ENCODE measurements at regions not wholly inside any gene's neighbourhood (a gene's known extent, or its start where the extent isn't known, plus 50 kb on each side); places are given as distances from the start of the nearest gene placed in this dataset.
A peak's percentile ranks its signal among the peaks of the same experiment; 100 is the strongest.

- TF ChIP-seq CTCF (IDR thresholded peaks at IDR 0.05) (peak in 1 of 6 experiments; percentile 39), POLR2A (IDR thresholded peaks at IDR 0.05) (no peak)
These were observed 846.7 kb downstream of the TMEM121 start for GRCh38 chr14:106372870-106373652.
